ENCODE measurements at regions not wholly inside any gene's neighbourhood (a gene's known extent, or its start where the extent isn't known, plus 50 kb on each side); places are given as distances from the start of the nearest gene placed in this dataset.

GRCh38 chr21:35962917-35963316 is 97.4 kb downstream of the SETD4 start:
- no peak for TF ChIP-seq TAF1 (IDR thresholded peaks at IDR 0.05; ENCODE audit: borderline replicate concordance, low read depth, low read length)
- no peak for TF ChIP-seq POLR2A (IDR thresholded peaks at IDR 0.05; ENCODE audit: low read depth, low read length)
- no peak for TF ChIP-seq POLR2AphosphoS5 (IDR thresholded peaks at IDR 0.05; ENCODE audit: low read depth, low read length)

Data from GM12892 (cell line).